NCI-H748 treated with DMSO at 0.1 percent for 48 hours (cell line): ENCODE measurements at regions not wholly inside any gene's neighbourhood (a gene's known extent, or its start where the extent isn't known, plus 50 kb on each side); places are given as distances from the start of the nearest gene placed in this dataset.
A peak's percentile ranks its signal among the peaks of the same experiment; 100 is the strongest.
"Not testable (repeated sequence)": the region's sequence is repeated elsewhere in the genome, so short reads cannot be mapped to it uniquely, and the experiment has no call there.

Experiments used
- DNase-seq: peaks from one replicate; lab custom pipeline; 2025; lab: John Stamatoyannopoulos, UW

GRCh38 chr3:68676136-68676535 is 256.2 kb downstream of the TAFA4 start:
- no peak for DNase-seq

- DNase-seq, result no peak
Measured at GRCh38 chr3:68667346-68667745, 265.0 kb downstream of the TAFA4 start.

GRCh38 chr3:68666429-68667136 is 265.8 kb downstream of the TAFA4 start:
- DNase-seq, result no peak

- no peak for DNase-seq
Measured at GRCh38 chr3:68664276-68664675, 268.1 kb downstream of the TAFA4 start.

- DNase-seq, result no peak
Measured at GRCh38 chr3:68662176-68662575, 270.2 kb downstream of the TAFA4 start.

- not testable (repeated sequence) for DNase-seq
Measured at GRCh38 chr3:68650657-68651056, 281.7 kb downstream of the TAFA4 start.

- no peak for DNase-seq
Measured at GRCh38 chr3:68648494-68648893, 283.9 kb downstream of the TAFA4 start.

GRCh38 chr3:68631850-68632545 is 300.3 kb downstream of the TAFA4 start:
- no peak for DNase-seq

GRCh38 chr3:68620211-68620610 is 312.1 kb downstream of the TAFA4 start:
- DNase-seq, result no peak

- DNase-seq, result no peak
Measured at GRCh38 chr3:68614087-68614486, 318.3 kb downstream of the TAFA4 start.

- DNase-seq, result no peak
Measured at GRCh38 chr3:68571321-68571720, 361.0 kb downstream of the TAFA4 start.

- no peak for DNase-seq
Measured at GRCh38 chr3:68560728-68561127, 371.6 kb downstream of the TAFA4 start.

GRCh38 chr3:68535782-68536181 is 396.6 kb downstream of the TAFA4 start:
- no peak for DNase-seq

GRCh38 chr3:68523330-68523729 is 409.0 kb downstream of the TAFA4 start:
- no peak for DNase-seq

GRCh38 chr3:68515237-68515636 is 417.1 kb downstream of the TAFA4 start:
- DNase-seq, result no peak

- DNase-seq, result no peak
Measured at GRCh38 chr3:68504201-68504600, 428.1 kb downstream of the TAFA4 start.

GRCh38 chr3:68485845-68486244 is 446.5 kb downstream of the TAFA4 start:
- not testable (repeated sequence) for DNase-seq

GRCh38 chr3:68485051-68485450 is 447.3 kb downstream of the TAFA4 start:
- peak; percentile 62 for DNase-seq

GRCh38 chr3:68483601-68484000 is 448.7 kb downstream of the TAFA4 start:
- DNase-seq, result peak; percentile 31

- DNase-seq, result peak; percentile 44
Measured at GRCh38 chr3:68483041-68483440, 449.3 kb downstream of the TAFA4 start.

- DNase-seq, result no peak
Measured at GRCh38 chr3:68482565-68482964, 449.8 kb downstream of the TAFA4 start.

GRCh38 chr3:68479779-68480178 is 452.6 kb downstream of the TAFA4 start:
- no peak for DNase-seq

GRCh38 chr3:68468695-68469375 is 463.5 kb downstream of the TAFA4 start:
- no peak for DNase-seq
